GM19351 (cell line): ENCODE measurements at regions not wholly inside any gene's neighbourhood (a gene's known extent, or its start where the extent isn't known, plus 50 kb on each side); places are given as distances from the start of the nearest gene placed in this dataset.
"Not testable (repeated sequence)": the region's sequence is repeated elsewhere in the genome, so short reads cannot be mapped to it uniquely, and the experiment has no call there.

Source experiments
- ATAC-seq: cut with Tn5 transposase; IDR thresholded peaks from one replicate; pipeline ENCODE4 v1.9.1; 2021; ENCODE audit warnings: mild to moderate bottlenecking, moderate library complexity; ENCODE audit not compliant: unreplicated experiment

DNA sequence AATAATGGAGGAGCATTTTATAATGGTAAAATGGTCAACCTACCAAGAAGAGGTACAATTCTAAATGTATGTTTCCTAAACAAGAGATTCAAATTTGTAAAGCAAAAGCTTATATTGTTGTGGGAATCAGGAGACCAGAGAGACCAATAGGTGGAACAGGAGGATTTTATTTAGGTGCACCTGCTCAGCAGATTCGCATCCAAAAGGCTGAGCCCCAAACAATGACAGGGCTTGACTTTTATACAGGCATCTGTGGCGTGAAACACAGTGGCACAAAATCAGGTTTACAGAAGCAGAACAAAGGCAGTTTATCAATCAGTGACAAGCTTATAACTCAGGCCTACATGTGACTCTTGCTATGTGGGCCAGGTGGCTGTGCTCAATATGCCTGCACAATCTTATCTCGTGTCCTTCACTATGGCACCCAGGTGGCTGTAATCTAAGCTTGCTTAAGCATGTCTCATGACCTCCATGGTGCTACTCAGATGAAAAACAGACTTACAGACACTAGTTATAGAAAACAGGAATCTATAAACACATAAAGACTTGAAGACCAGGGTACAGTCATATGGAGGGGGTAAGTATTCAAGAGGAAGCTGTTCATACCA is 780.2 kb upstream of the CA10 start:
- no peak for ATAC-seq

- no peak for ATAC-seq
These were observed 772.1 kb upstream of the CA10 start for GRCh38 chr17:52930581-52930980.

GRCh38 chr17:52930145-52930544 is 771.6 kb upstream of the CA10 start:
- ATAC-seq, result no peak

GRCh38 chr17:52923658-52924057 is 765.1 kb upstream of the CA10 start:
- no peak for ATAC-seq

- ATAC-seq, result no peak
These were observed 740.7 kb upstream of the CA10 start for GRCh38 chr17:52899235-52899634.

DNA sequence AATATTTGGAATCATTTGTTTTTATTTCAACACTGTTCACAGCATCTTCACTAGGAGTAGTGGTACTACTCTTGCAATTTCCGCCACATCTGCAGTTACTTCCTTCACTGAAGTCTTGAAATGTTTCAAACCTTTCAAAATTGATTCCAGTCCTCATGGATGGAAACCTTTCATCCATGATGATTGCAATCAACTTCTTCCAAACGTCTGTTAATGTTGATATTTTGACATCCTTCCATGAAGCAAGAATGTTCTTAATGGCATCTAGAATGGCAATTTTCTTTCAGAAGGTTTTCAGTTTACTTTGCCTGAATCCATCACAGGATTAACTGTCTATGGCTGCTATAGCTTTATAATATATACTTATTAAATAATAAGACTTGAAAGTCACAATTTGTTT is 736.8 kb upstream of the CA10 start:
- ATAC-seq, result no peak

GRCh38 chr17:52892334-52892733 is 733.8 kb upstream of the CA10 start:
- ATAC-seq, result no peak

GRCh38 chr17:52885882-52886281 is 727.4 kb upstream of the CA10 start:
- no peak for ATAC-seq

GRCh38 chr17:52883907-52884491 is 725.5 kb upstream of the CA10 start:
- not testable (repeated sequence) for ATAC-seq

DNA sequence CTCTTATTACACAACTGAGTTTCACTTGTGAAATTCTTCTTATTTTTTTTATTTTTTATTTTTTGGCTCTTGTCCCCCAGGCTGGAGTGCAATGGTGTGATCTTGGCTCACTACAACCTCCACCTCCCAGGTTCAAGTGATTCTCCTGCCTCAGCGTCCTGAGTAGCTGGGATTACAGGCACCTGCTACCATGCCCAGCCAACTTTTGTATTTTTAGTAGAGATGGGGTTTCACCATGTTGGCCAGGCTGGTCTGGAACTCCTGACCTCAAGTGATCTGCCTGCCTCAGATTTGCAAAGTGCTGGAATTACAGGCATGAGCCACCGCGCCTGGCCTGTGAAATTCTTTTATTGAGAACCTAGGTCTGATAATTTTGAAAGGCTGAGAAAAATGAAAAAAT is 688.3 kb upstream of the CA10 start:
- not testable (repeated sequence) for ATAC-seq

DNA sequence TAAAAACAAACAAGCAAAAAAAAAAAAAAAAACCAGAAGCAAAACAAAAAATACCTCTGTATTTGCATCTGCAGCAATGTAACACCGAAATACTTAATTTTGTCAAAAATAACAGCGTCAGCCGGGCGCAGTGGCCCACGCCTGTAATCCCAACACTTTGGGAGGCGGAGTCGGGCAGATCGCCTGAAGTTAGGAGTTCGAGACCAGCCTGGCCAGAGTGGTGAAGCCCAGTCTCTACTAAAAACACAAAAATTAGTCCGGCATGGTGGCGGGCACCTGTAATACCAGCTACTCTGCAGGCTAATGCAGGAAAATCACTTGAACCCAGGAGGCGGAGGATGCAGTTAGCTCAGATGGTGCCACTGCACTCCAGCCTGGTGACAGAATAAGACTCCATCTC is 683.5 kb upstream of the CA10 start:
- ATAC-seq, result no peak

GRCh38 chr17:52837492-52837891 is 679.0 kb upstream of the CA10 start:
- ATAC-seq, result no peak

GRCh38 chr17:52831536-52831935 is 673.0 kb upstream of the CA10 start:
- no peak for ATAC-seq

GRCh38 chr17:52828621-52829020 is 670.1 kb upstream of the CA10 start:
- no peak for ATAC-seq

- ATAC-seq, result no peak
These were observed 669.0 kb upstream of the CA10 start for GRCh38 chr17:52827526-52827925.

GRCh38 chr17:52824542-52824941 is 666.0 kb upstream of the CA10 start:
- no peak for ATAC-seq

GRCh38 chr17:52823155-52823554 is 664.6 kb upstream of the CA10 start:
- ATAC-seq, result no peak

DNA sequence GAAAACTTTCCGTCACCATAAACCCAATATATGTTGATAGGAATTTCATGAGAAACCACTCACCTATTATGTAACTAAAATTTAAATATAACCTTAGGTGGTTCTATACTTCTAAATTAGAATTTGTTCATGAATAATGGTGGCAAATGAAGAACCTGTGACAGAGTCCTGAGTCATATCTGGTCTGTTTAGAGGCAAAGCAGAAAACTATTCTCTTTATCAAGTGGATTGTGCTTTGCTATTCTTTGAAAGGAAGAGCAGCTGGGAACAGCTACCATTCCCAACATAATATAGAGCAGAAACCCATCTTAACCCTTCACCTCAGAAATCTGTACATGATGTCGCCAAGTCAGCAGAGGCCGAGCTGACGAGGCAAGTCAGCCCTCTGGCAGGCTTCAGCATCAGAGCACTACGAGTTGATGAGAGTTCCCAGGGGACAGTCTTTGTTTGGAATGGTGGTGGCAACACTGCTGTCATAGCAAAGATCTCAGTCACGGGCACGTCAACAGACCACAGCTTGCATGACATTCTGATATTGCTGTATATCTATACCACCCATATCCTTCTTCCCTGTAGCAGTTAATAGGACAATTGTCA is 631.9 kb upstream of the CA10 start:
- no peak for ATAC-seq

GRCh38 chr17:52789829-52790228 is 631.3 kb upstream of the CA10 start:
- ATAC-seq, result no peak

- ATAC-seq, result no peak
These were observed 617.7 kb upstream of the CA10 start for GRCh38 chr17:52776234-52776633.

DNA sequence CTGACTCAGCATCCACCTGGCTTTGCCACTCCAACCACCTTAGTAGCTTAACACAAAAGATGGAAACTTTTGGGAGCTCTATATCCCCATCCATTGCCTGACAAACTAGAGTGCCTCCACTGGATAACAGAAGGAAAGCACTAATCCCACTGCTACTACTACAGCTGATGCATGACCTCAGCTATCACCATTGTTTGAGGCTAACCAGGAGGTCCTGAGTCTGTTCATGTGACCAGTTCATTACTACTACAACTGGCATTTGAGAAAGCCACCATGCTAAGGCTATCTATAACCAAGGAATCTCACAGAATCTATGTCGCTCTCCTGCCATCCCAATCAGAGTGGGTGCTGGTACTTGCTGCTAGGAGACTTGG is 604.3 kb upstream of the CA10 start:
- ATAC-seq, result no peak

DNA sequence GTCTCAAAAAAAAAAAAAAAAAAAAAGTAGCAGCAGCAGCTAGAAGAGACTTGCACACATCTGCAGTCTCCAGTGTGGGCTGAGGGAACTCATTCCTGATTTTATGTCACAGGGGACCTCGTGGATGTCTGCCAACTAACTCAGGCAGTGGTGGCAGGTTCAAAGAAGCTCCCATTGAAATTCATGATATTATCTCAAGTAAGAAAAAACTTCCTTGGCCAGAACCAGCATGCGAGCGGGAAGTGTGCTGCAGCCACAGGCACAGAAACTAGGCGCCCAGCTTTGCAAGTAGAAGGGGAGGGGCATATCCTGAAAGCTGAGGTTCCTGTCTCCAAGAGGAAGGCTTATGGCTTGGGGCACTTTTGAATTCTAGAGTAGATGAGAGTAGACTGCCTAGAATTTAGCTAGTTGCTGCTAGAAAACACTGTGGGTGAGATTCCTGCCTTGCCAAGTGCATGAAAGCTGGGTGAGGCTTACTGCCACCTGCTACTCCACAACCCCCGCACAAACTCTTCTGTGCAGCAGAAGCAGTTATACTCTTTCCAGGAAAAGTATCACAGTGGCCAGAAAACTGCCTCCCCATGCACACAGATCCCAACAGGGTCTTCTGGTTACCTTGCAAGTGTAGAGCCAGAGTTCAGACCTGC is 603.8 kb upstream of the CA10 start:
- no peak for ATAC-seq
